Right renal cortex interstitium (tissue), 3 donors: ENCODE measurements at regions not wholly inside any gene's neighbourhood (a gene's known extent, or its start where the extent isn't known, plus 50 kb on each side); places are given as distances from the start of the nearest gene placed in this dataset.

ENCODE experiments used
- DNase-seq, 3 donors: peaks; one replicate each; pipeline ENCODE4 v3.0.0-alpha.2; 2013; ENCODE audit warnings: low read depth in 3 of 3, low spot score in 2 of 3

DNA sequence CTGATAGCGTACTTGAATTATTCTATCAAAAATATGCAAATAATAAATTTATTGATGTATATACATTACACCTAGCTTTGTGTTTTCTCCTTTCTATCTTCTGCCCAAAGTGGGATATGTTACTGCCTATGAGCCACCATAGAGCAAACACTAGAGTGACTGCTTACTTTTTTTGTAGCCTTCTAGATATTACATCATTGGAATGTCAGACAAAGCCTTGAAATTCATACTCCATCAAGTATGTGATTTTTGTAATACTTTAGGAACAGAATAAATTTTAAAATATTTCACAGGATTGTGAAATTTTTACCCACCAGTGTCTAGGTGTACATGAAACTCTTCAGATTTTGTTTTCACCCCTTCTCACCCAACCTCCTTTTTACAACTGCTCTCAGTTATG, 787.6 kb downstream of the USP25 start:
- no peak for DNase-seq

- no peak for DNase-seq
Measured at GRCh38 chr21:16519036-16519435, 789.3 kb downstream of the USP25 start.

DNA sequence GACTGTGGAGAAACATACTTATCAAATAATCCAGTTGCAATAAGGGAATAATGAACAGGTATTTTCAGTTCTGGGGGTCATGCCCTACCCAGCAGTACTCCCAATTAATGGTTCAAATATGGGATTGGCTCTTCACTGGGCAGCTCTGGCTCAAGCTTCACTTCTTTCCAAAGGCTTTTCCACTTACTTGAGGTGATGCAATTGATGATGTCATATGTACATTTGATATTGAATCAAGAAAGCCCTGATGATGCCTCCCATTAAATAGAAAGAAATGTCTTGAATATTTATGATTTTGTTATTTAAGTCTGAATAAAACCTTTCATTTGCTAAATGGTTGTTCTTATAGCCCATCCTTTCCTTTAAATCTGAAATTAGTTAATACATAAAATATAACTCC, 789.9 kb downstream of the USP25 start:
- no peak for DNase-seq

DNA sequence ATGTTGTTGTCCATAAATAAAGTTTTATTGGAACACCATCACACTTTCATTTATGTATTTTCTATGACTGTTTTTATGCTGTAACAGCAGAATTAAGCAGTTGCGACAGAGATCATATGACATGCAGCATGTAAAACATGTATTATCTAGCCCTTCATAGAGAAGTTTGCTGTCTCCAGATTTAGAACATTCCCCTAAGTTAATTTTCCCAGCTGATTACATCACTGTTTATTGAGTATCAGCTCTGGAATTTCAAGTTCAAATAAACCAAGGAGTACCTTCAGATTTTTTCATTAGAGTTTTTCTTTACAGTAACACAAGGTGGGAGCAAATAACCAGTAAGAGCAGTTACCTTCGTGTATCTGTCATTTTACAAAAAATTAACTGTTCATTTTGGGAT, 792.8 kb downstream of the USP25 start:
- no peak for DNase-seq

DNA sequence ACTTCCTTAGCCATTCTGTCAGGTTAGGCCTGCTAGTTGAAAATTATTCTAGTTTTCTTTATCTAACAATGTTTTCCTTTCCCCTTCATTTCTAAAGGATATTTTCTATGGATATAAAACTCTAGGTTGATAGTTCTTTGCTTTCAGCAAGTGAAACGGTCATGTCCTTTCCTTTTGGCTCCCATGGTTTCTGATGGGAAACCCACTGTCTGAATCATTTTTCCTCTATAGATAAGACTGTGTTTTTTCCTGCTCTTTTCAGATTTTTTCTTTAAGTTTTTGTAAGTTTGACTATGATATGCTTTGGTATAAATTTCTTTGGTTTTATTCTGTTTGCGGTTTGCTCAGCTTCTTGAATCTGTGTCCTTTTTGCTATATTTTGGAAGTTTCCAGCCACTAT, 800.9 kb downstream of the USP25 start:
- DNase-seq = no peak

GRCh38 chr21:16532840-16533239, 803.1 kb downstream of the USP25 start:
- no peak for DNase-seq

DNA sequence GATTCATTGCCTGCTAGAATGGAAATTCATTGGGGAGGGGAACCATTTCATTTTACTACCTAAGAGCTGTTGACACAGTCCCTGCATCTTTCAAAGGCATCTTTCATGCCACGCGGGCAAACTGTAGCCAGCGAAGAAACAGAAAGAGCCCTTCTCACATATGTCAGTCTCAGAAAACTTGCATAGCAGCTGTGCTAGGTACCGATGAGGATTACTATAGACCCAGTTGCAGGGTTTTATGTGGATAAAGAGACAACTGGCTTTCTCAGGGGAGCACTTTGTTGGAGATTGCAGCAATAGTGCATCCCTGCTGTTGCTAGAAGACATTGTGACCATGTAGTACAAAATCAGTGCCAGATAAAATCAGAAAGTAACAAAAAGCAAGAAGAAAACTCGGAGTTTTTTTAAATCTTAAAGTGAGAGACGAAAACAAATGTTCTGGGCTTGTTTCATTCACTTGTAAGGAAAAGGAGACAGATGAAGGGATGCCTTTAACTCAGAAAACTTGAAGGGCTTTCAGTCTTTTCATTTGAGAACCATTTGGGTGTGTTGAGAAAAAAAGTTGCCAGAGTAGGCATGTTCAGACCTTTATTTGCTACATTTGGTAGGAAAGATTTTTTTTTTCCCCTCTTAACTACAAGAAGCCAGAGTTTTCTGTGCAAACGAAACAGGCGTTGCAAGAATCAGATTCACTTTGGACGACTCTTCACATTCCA, 804.1 kb downstream of the USP25 start:
- no peak for DNase-seq

- DNase-seq = peak in 1 of 3 donors; percentile 6
Measured at GRCh38 chr21:16534408-16535101, 804.8 kb downstream of the USP25 start.

DNA sequence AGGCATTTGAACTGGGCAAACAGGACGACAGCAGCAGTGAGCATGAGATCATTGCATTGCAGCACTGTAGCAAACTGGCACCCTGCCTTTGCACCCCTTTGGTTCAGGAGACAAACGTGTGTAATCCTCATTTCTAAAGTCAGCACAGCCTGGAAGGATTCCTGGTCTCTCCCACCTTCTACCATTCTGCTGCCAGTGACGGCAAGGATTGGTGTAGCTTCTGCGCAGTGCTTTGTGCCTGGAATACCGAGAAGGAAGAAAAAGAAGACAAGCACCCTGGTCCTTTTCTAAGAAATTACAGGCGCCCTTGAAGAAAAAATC, 805.3 kb downstream of the USP25 start:
- DNase-seq = peak in 1 of 3 donors; percentile 3

DNA sequence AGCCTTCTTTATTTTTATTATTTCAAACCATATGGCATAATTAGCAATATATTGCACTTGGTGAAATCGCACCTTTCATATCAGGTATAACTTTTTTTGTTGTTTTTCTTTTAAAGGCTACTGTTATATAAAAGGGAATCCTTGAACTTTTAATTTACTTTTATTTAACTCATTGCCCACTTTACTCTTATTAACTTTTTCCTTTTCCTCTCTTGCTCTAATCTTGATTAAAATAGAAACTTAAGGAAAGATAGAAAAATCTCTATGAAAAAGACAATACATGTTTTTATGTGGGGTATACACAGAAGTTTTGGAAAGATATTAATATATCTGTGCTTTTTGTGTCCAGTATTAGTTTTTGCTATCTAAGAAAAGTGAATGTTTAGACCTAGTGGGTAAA, 805.8 kb downstream of the USP25 start:
- no peak for DNase-seq

DNA sequence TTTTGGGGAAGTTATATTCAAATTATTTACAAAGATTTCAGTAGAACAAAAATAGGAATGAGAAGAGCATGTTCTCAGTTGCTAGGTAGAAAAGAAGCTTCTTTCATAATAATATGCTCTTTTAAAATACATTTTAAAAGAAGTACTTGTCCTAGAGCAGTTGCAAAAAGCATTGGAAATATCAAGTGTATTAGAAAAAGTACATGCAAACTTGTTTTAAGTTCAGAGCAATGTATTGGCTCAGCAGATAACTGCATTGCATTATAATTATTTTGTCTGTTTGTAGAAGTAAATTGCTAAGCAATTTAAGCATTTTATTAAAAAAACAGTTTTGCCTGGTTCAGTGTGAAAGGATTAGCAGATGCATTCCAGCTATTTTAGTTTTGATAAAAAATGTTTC, 806.4 kb downstream of the USP25 start:
- DNase-seq = no peak

DNA sequence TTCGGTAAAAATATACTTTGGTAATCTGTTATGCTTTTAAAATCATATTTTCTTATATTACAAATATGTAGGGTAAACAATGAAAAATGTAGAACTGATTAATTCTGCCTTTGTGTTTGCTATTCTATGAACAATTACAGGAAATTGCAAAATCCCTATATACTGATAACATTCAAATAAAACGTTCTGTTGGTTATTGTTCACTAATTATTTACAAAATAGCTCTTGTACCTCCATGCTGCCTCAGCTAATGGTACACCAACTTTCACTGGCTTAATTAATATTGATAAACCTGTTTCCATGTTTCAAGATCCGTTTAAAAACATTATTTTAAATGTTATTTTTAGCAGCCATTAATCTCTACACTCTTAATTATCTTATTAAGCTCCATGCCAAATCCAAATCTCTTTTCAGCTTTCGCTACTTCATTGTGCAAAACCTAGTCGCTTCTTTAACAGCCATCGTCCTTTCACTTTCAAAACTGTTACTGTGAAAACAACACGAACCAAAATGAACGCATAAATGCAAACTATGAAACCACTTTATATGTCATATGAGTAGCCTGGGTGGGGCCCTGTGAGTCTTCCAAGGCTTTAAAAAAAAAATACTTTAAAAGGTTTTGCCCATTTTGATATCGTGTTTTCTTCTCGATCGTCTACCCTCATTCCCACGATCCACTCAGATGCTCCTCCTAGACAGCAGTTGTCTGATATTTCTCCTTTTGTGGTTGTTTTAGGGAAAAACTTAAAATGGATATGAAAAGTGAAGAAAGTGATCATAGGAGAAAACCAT, 807.1 kb downstream of the USP25 start:
- DNase-seq = no peak

DNA sequence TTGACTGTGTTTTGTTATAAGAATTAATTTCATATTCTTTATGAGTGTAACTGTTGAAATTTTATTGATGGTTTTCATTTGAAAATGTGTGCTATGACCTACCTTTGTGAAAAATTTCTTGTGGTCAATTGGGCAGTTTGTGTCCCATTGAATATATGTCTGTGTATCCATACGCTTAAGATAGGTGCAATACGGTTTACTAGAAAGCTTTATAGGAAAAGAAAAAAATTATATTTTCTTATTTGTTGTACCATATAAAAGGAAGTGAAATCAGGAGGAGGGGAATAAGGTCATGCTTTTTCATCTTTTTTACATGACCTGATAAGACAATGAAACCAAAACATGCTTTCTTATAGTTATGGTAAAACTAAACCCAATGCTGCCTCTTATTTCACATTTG, 807.7 kb downstream of the USP25 start:
- no peak for DNase-seq

GRCh38 chr21:16538405-16538804, 808.6 kb downstream of the USP25 start:
- no peak for DNase-seq

- DNase-seq = no peak
Measured at GRCh38 chr21:16538936-16539440, 809.2 kb downstream of the USP25 start.

DNA sequence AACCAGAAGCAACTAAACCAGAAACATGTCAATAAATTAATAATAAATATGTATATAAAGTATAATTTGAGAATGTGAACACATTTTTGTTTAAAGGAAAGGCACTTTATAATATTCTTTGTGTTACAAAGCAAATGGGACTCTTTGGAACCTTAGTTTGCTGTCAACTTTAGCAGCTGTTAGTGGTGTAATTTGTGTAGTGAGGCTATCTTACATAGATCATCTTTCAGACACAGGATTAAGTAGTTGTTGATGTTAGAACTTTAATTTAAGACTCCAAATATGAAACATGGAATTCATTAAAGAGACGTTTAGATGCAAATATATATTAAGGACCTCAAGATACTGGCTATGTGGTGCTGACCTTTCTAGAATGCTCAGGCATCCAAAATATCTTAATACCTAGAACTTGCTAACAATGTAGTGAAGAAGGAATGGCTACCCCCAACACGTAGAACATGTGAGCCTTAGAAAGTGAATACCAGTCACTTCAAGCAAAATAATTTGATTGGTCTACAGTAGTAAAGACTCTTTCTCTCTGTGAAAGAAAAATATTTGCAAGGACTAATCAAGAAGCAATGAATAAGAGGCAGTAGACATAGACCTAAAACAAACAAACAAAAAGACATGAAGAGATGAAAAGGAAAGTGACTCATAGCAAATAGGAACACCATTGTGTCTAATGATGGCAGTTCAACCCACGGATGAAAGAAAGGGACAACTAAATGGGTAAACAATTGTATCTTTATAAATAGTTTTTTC, 811.4 kb downstream of the USP25 start:
- no peak for DNase-seq

- DNase-seq = no peak
Measured at GRCh38 chr21:16550118-16550517, 820.3 kb downstream of the USP25 start.

DNA sequence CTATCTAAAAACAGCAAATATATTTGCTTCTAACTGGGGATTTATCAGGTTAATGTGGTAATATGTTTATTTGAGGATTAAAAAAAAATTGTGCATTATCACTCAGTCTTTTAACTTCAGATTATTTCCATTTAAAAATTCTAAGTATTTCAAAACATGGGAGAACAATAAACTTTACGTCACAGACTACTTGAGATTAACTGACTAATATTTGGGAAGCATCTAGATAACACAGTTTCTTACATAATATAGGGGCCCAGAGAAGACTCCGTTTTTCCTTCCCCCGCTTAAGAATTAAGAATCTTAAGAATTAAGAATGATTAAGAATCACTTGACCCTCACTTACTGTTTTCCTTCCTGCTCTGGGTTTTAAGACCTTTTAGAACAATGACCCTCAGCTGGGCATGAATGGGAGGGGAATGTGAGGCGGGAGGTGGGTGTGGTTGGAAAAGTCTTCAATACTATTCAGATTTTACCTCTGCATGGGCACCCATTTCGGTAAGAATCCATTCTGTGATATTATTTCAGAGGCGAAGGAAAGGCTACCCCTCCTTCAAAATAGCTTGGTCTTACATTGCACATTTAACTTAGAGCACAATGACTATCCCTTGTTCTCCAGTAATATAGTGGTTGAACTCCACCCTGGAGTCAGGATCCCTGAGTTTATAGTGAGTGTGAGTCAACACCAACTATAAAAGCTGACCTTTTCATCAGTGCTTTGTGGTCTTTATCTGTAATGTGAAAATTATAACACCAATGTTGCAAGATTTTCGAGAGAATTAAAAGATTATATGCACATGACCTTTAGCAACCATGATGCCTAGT, 821.3 kb downstream of the USP25 start:
- no peak for DNase-seq

DNA sequence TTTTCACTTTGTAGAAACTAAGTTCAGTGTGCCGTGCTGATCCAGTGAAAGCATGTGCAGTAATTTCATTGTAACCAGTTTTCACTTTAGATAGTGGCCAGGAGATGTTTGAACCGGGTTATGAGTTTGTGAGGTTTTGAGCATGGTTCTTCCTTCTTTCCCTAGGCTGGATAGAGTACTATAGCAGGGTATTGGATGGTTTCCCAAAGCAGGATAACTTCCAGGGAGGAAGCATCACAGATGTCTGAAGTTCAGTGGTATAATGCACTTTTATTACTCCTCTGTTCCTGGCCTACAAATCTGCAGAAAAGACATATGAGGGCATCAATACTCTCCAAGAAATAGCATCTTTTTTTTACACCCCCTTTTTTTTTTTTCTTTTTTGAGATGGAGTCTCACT, 823.1 kb downstream of the USP25 start:
- no peak for DNase-seq

- no peak for DNase-seq
Measured at GRCh38 chr21:16554503-16554902, 824.7 kb downstream of the USP25 start.
